Fibroblast of skin of abdomen (primary cell): ENCODE measurements at regions not wholly inside any gene's neighbourhood (a gene's known extent, or its start where the extent isn't known, plus 50 kb on each side); places are given as distances from the start of the nearest gene placed in this dataset.
"Not testable (repeated sequence)": the region's sequence is repeated elsewhere in the genome, so short reads cannot be mapped to it uniquely, and the experiment has no call there.

Source experiments
- DNase-seq: peaks from one replicate; pipeline ENCODE4 v3.0.0-alpha.2; 2013

- peak; percentile 8 for DNase-seq
Measured at GRCh38 chr2:129502781-129503180, 476.7 kb upstream of the RAB6C start.

DNA sequence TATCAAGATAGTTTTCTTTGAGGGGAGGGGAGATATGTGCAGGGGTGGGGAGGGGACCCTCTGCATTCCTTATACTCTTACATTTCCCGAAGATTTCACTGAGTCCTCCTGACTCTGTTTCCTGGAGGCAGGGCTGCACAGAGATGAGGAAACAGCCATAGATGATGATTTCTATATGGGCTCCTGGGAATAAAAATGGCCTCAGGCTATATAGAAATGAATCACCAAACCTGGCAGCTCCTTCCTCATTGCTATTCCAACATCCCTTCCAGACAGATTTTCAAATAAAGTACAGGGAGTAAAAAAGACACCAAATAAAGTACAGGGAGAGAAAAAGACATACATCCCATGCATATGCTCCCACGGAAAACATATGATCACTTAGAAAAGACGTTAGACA is 474.8 kb upstream of the RAB6C start:
- no peak for DNase-seq

DNA sequence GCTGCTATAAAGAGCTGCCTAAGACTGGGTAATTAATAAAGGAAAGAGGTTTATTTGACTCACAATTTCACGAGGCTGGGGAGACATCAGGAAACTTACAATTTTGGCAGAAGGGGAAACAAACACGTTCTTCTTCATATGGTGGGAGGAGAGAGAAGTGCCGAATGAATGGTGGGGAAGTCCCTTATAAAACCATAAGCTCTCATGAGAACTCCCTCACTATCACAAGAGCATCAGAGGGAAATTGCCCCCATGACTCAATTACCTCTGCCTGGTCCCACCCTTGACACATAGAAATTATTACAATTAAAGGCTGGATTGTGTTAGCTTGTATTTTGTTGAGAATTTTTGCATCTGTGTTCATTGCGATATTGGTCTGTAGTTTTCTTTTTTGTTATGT is 460.5 kb upstream of the RAB6C start:
- DNase-seq: no peak

- DNase-seq: not testable (repeated sequence)
Measured at GRCh38 chr2:129532158-129532557, 447.3 kb upstream of the RAB6C start.

GRCh38 chr2:129548880-129549279 is 430.6 kb upstream of the RAB6C start:
- DNase-seq: no peak

- no peak for DNase-seq
Measured at GRCh38 chr2:129550536-129550935, 428.9 kb upstream of the RAB6C start.

- no peak for DNase-seq
Measured at GRCh38 chr2:129554373-129554772, 425.1 kb upstream of the RAB6C start.

- DNase-seq: no peak
Measured at GRCh38 chr2:129559101-129559500, 420.4 kb upstream of the RAB6C start.

- no peak for DNase-seq
Measured at GRCh38 chr2:129565551-129566109, 413.8 kb upstream of the RAB6C start.

GRCh38 chr2:129570812-129571211 is 408.7 kb upstream of the RAB6C start:
- not testable (repeated sequence) for DNase-seq

DNA sequence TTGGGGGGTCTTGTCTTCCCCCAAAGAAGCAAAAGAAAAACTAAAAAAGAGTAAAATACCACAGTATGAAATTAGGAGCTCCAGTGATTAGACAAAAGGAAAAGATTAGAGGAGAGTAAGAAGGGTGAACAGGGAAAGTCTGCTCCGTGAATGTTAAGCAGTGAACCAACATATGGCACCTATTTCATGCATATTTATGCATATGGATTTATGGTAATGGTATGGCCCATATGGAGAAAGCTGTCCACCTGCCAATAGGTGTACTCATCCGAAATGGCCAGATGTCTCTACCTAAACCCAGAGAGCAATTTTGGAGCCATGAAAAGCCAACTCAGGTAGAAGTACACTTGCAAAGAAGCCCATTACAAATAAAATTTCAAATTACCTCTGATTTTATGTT is 404.0 kb upstream of the RAB6C start:
- DNase-seq: no peak

DNA sequence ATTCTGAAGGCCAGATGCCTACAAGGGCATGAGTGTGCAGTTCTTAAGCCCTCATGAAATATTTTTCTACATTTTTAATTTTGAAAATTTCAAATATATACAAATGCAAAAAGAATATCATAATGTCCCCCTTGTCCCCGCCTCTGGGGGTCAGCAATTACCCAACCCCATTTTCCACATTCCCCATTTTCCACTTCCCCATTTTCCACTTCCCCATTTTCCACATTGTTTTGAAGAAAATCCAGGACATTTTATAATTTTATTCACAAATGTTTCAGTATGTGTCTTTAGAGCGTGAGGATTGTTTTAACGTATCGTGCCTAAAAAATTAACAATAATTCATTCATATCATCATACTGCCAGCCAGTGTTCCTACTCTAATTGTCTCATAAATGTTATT is 403.6 kb upstream of the RAB6C start:
- DNase-seq: no peak

DNA sequence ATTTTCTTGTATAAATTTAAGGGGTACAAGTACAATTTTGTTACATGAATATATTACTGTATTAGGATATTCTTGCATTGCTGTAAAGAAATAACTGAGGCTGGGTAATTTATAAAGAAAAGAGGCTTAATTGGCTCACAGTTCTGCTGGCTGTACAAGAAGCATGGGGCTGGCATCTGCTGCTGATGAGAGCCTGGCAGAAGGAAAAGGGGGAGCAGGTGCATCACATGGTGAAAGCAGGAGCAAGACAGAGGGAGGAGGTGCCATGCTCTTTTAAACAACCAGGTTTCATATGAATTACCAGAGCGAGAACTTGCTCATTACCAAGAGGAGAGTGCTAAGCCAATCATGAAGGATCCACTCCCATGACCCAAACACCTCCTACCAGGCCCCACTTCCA is 399.5 kb upstream of the RAB6C start:
- no peak for DNase-seq

GRCh38 chr2:129585760-129586159 is 393.7 kb upstream of the RAB6C start:
- no peak for DNase-seq

- no peak for DNase-seq
Measured at GRCh38 chr2:129587426-129588064, 391.9 kb upstream of the RAB6C start.

- DNase-seq: no peak
Measured at GRCh38 chr2:129604560-129604959, 374.9 kb upstream of the RAB6C start.

- DNase-seq: no peak
Measured at GRCh38 chr2:129605646-129606045, 373.8 kb upstream of the RAB6C start.

DNA sequence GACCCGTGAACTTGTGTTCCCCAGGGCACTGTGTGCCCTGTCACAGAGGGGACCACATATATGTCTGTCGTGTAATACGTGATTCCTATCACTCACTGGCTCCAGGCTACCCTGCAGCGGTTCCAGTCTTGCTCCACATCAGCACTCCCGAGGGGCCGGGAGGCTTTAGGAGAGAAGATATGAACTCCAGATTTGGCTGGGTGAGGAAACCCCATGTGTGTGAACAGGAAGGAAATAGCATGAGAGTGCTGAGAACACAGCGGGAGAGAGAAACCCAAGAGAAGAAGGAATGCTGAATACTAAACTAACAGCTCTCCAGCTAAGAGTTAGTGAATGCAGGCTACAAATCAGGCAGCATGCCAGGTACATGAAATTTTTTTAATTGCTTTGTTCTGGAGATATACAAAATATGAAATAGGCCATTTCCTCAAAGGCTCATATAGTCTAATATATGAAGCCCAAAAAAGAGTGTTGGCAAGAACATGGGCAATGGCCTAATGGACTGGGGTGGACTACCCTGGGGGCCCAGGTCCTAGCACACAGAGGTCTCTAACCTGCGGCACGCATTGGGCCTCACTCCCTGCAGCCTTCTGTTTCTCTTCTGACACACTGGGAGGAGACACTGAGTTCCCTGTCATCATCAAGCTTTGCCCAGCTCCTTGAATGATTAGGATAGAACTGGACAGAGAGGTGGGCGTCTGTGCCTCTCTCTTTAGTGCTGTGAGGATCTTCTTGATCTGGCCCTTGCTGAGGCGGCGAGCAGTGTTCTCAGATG is 372.8 kb upstream of the RAB6C start:
- DNase-seq: no peak

DNA sequence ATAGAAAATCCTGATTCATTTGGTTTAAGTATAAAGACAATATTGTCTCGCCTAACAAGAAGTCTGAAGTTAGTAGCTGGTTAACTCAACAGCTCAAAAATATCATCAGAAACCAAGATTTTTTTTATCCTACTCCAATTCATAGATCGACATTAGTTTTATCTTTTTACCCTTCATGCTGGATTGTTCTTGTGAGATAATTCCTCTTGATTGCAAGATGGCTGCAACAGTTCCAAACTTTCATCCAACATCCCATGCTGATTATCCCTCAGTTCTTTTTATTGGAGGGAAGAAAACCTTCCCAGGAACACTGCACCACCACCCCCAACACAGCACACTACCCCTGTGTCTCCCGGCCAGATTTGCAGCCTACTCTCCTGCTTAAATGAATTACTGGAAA is 370.2 kb upstream of the RAB6C start:
- DNase-seq: no peak

- no peak for DNase-seq
Measured at GRCh38 chr2:129610766-129611165, 368.7 kb upstream of the RAB6C start.

- DNase-seq: no peak
Measured at GRCh38 chr2:129611471-129611870, 368.0 kb upstream of the RAB6C start.

GRCh38 chr2:129619471-129619870 is 360.0 kb upstream of the RAB6C start:
- no peak for DNase-seq

GRCh38 chr2:129620411-129620810 is 359.1 kb upstream of the RAB6C start:
- no peak for DNase-seq

DNA sequence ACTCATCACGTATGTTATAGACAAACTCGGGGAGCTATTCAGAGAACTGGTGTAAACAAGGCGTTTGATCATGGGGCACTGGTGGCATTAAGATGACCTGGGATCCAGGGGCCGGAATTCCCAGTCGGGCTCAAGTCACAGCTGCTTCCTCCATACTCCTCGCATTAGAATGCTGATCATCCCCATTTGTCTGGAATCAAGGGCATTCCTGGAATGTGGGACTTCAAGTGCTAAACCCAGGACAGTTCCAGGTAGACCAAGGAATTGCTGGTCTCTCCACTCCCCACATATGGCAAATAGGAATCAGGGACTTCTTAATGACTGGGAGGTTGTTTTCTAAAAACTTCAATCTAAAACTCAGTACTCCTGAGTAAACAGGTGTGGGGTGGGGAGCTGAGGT is 355.7 kb upstream of the RAB6C start:
- DNase-seq: no peak
